HepG2 (cell line): ENCODE measurements at regions not wholly inside any gene's neighbourhood (a gene's known extent, or its start where the extent isn't known, plus 50 kb on each side); places are given as distances from the start of the nearest gene placed in this dataset.

Experiments
- ATAC-seq: fragments of 200-7000 bp; cut with Tn5 transposase; 3 replicates; pipeline ENCODE4 v1.9.1; 2020; ENCODE audit warnings: mild to moderate bottlenecking, moderate library complexity
- BruUV-seq: library from RNA; stranded (reverse); fragments of 400-500 nt; replicated peaks from 2 replicates; lab custom pipeline; 2021; lab: Mats Ljungman, UMichigan
- CTCF ChIA-PET: fragments of 300-600 bp; formaldehyde crosslinking; extraction: SDS; loops from one replicate; lab custom pipeline; 2021; ENCODE audit warnings: low total read pairs, inconsistent platforms, low intra/inter-chr PET ratio; lab: Yijun Ruan, JAX
- POLR2A ChIA-PET: fragments of 350-600 bp; sonication (Branson Sonifier 250); formaldehyde crosslinking; loops from one replicate; lab custom pipeline; 2020; ENCODE audit warnings: antibody characterized with exemption, inconsistent platforms; lab: Yijun Ruan, JAX
- DNase-seq: peaks from one replicate; pipeline ENCODE4 v3.0.0-alpha.2; 2015; ENCODE audit warnings: low spot score
- FAIRE-seq: peaks from 3 replicates; lab custom pipeline; 2011; peaks lifted over from hg19 to GRCh38; lab: Jason Lieb, UNC
- H2AFZ ChIP-seq: one replicate; pipeline ENCODE4 v1.6.1; 2011; ENCODE audit warnings: low read length, inconsistent platforms
- H3K27ac ChIP-seq: fragments of 300-600 bp; 3 replicates; pipeline ENCODE4 v1.8.0; 2011; ENCODE audit warnings: mixed run types, mild to moderate bottlenecking, mixed read lengths, low read length, inconsistent platforms; ENCODE audit not compliant: insufficient read depth; ENCODE audit errors: extremely low read length
- H3K27me3 ChIP-seq, 2 experiments: fragments of 200-600 bp in 1 of 2; 2 replicates in 1 of 2; 3 replicates in 1 of 2; pipeline versions ENCODE4 v1.6.0 to v1.8.0; 2011; ENCODE audit warnings: low read length in 2 of 2, mild to moderate bottlenecking in 2 of 2, moderate library complexity in 2 of 2, inconsistent platforms in 1 of 2; ENCODE audit not compliant: insufficient read depth in 2 of 2, control insufficient read depth in 1 of 2
- H3K36me3 ChIP-seq, 2 experiments: fragments of 200-600 bp in 1 of 2; replicated peaks in 1 of 2; 2 replicates in 1 of 2; 3 replicates in 1 of 2; pipeline versions ENCODE4 v1.5.1 to v1.8.0; 2011; ENCODE audit warnings: low read length in 2 of 2, inconsistent platforms in 1 of 2; ENCODE audit not compliant: insufficient read depth in 2 of 2, control insufficient read depth in 1 of 2
- H3K4me1 ChIP-seq: 2 replicates; pipeline ENCODE4 v1.5.1; 2012; ENCODE audit warnings: low read length, inconsistent platforms; ENCODE audit not compliant: insufficient read depth
- H3K4me2 ChIP-seq: 2 replicates; pipeline ENCODE4 v1.6.0; 2011; ENCODE audit warnings: low read depth, low read length, inconsistent platforms
- H3K4me3 ChIP-seq, 3 experiments: fragments of 200-600 bp in 1 of 3; sonication (generic), shearing (Covaris generic) in 1 of 3; replicated peaks in 1 of 3; 2 replicates each; pipeline ENCODE4 v1.5.1; 2011 to 2016; ENCODE audit warnings: low read length in 3 of 3, inconsistent platforms in 2 of 3, low read depth in 2 of 3, mild to moderate bottlenecking in 2 of 3, control low read depth in 1 of 3, mixed read lengths in 1 of 3; ENCODE audit not compliant: insufficient read depth in 1 of 3
- H3K79me2 ChIP-seq: one replicate; pipeline ENCODE4 v1.6.1; 2011; ENCODE audit warnings: low read length, inconsistent platforms; ENCODE audit not compliant: insufficient read depth
- H3K9ac ChIP-seq: 2 replicates; pipeline ENCODE4 v1.6.0; 2011; ENCODE audit warnings: mild to moderate bottlenecking, low read depth, low read length, inconsistent platforms; ENCODE audit not compliant: insufficient read depth
- H3K9me3 ChIP-seq: 2 replicates; pipeline ENCODE4 v1.5.1; 2012; ENCODE audit warnings: mild to moderate bottlenecking, low read length
- H4K20me1 ChIP-seq: 2 replicates; pipeline ENCODE4 v1.6.0; 2011; ENCODE audit warnings: inconsistent platforms, mild to moderate bottlenecking, low read length, moderate library complexity; ENCODE audit not compliant: insufficient read depth
- ARID5B ChIP-seq: IDR thresholded peaks from 2 replicates; pipeline ENCODE4 v1.4.0; 2020; ENCODE audit warnings: mild to moderate bottlenecking, missing genetic modification reagents
- GATAD2A ChIP-seq: IDR thresholded peaks from 2 replicates; pipeline ENCODE4 v1.6.1; 2016
- KLF12 ChIP-seq: sonication (generic); formaldehyde crosslinking; IDR thresholded peaks from 2 replicates; pipeline ENCODE4 v1.4.0; 2020; ENCODE audit warnings: missing genetic modification reagents, borderline replicate concordance
- RARG ChIP-seq: sonication (generic); formaldehyde crosslinking; IDR thresholded peaks from 2 replicates; pipeline ENCODE4 v1.4.0; 2020; ENCODE audit warnings: low read depth, mild to moderate bottlenecking, missing genetic modification reagents
- SMARCE1 ChIP-seq: fragments of 450-650 bp; IDR thresholded peaks from 2 replicates; pipeline ENCODE4 v1.6.1; 2017; ENCODE audit warnings: borderline replicate concordance
- TBX2 ChIP-seq: sonication (generic); formaldehyde crosslinking; IDR thresholded peaks from 2 replicates; pipeline ENCODE4 v1.5.0; 2020; ENCODE audit warnings: missing genetic modification reagents, mild to moderate bottlenecking, borderline replicate concordance
- TERF1 ChIP-seq: sonication (generic); formaldehyde crosslinking; IDR thresholded peaks from 2 replicates; pipeline ENCODE4 v1.8.0; 2022; ENCODE audit warnings: mild to moderate bottlenecking, missing genetic modification reagents, moderate library complexity
- ZBTB49 ChIP-seq: sonication (generic); formaldehyde crosslinking; IDR thresholded peaks from 2 replicates; pipeline ENCODE4 v1.4.0; 2020; ENCODE audit warnings: missing genetic modification reagents, borderline replicate concordance
- ZNF510 ChIP-seq: sonication (generic); formaldehyde crosslinking; IDR thresholded peaks from 2 replicates; pipeline ENCODE4 v1.4.0; 2020; ENCODE audit warnings: low read depth, mild to moderate bottlenecking, missing genetic modification reagents
- ZNF772 ChIP-seq: sonication (generic); formaldehyde crosslinking; IDR thresholded peaks from 2 replicates; pipeline ENCODE4 v1.5.0; 2020; ENCODE audit warnings: mild to moderate bottlenecking, missing genetic modification reagents
- WGBS: methylation state at CpG from one replicate; pipeline ENCODE4 v1.1.6; 2017; ENCODE audit warnings: low lambda C conversion rate; 5-methylcytosine and 5-hydroxymethylcytosine counted together
- in situ Hi-C: cut with HindIII; loops from 2 replicates; pipeline ENCODE4 v1.10.0; 2017; ENCODE audit warnings: low pct_unique_long_range_greater_than_20kb; ENCODE audit not compliant: extremely low pct_ligation_motif_present
- intact Hi-C: fragments of 100-400 bp; cut with micrococcal nuclease; formaldehyde crosslinking; loops from one replicate; pipeline ENCODE4 v1.10.0; 2022; ENCODE audit not compliant: unreplicated experiment

GRCh38 chr16:87101903-87102302 is 215.3 kb downstream of the C16orf95 start (continued):
- no peak for TF ChIP-seq ZBTB49 (CRISPR knock-in tag)
- TF ChIP-seq, all 625 proteins: peak for 0

GRCh38 chr16:87107201-87107600 is 210.0 kb downstream of the C16orf95 start:
- no peak overlapping the region for H3K9ac ChIP-seq
- H4K20me1 ChIP-seq, result no peaks in the 10 kb centered on the region
- H3K36me3 ChIP-seq, result no peaks in the 10 kb centered on the region
- H3K9me3 ChIP-seq, result no peaks in the 10 kb centered on the region
- no peak overlapping the region for H2AFZ ChIP-seq
- in situ Hi-C loops (no loop called here), intact Hi-C loops (no loop called here)
- H3K4me1 ChIP-seq, result no peaks in the 10 kb centered on the region
- FAIRE-seq (no peak), ATAC-seq (no peak), DNase-seq (no peak)
- CTCF ChIA-PET, result no interaction called here
- H3K27me3 ChIP-seq, result peaks cover 0 to 10% of the 10 kb centered on the region in 2 experiments; a peak in 1 of 5 replicates
- H3K79me2 ChIP-seq, result no peaks in the 10 kb centered on the region
- H3K4me2 ChIP-seq, result no peak overlapping the region
- H3K27ac ChIP-seq, result no peak overlapping the region
- POLR2A ChIA-PET, result no interaction called here
- 9% methylated on average over 2 of the region's 2 CpGs for WGBS
- BruUV-seq, result no TSS peak
- H3K4me3 ChIP-seq, result no peak overlapping the region
- no peak for TF ChIP-seq GATAD2A (CRISPR knock-in tag)
- TF ChIP-seq RARG (CRISPR knock-in tag), result no peak
- no peak for TF ChIP-seq TBX2 (CRISPR knock-in tag)
- TF ChIP-seq SMARCE1, result no peak
- TF ChIP-seq TERF1 (CRISPR knock-in tag), result no peak
- TF ChIP-seq ZNF772 (CRISPR knock-in tag), result no peak
- TF ChIP-seq ZNF510 (CRISPR knock-in tag), result no peak
- no peak for TF ChIP-seq ARID5B (CRISPR knock-in tag)
- no peak for TF ChIP-seq KLF12 (CRISPR knock-in tag)
